Natural killer cell treated with Interleukin-12 subunit alpha and Interleukin-12 subunit beta and Interleukin-15 and Interleukin-18, amount 100 ng/mL, for 72 hours (primary cell): ENCODE measurements at regions not wholly inside any gene's neighbourhood (a gene's known extent, or its start where the extent isn't known, plus 50 kb on each side); places are given as distances from the start of the nearest gene placed in this dataset.

Experiments used
- ATAC-seq, 2 donors: fragments of 150-1000 bp; cut with Tn5 transposase in 1 of 2; sonication (Bioruptor Pico), chemical (Tn5 transposase) in 1 of 2; 2 replicates each; pipeline ENCODE4 v1.10.0; 2021
- DNase-seq: peaks from one replicate; pipeline ENCODE4 v3.0.0; 2022; ENCODE audit warnings: low spot score
- H3K27ac Mint-ChIP-seq, 2 donors: 1 replicate in 1 of 2; 2 replicates in 1 of 2; pipeline ENCODE4 v1.8.0; 2022; ENCODE audit warnings: mixed read lengths in 2 of 2, mild to moderate bottlenecking in 1 of 2, moderate library complexity in 1 of 2
- H3K27me3 Mint-ChIP-seq, 2 donors: 1 replicate in 1 of 2; 2 replicates in 1 of 2; pipeline ENCODE4 v1.8.0; 2022; ENCODE audit warnings: mixed read lengths in 2 of 2
- H3K36me3 Mint-ChIP-seq: one replicate; pipeline ENCODE4 v1.8.0; 2022; ENCODE audit warnings: mixed read lengths
- H3K4me1 Mint-ChIP-seq, 2 donors: 1 replicate in 1 of 2; 2 replicates in 1 of 2; pipeline ENCODE4 v1.8.0; 2022; ENCODE audit warnings: low read depth in 2 of 2, mixed read lengths in 2 of 2, mild to moderate bottlenecking in 1 of 2
- H3K4me3 Mint-ChIP-seq: one replicate; pipeline ENCODE4 v1.8.0; 2022; ENCODE audit warnings: mixed read lengths
- H3K9me3 Mint-ChIP-seq: 2 replicates; pipeline ENCODE4 v1.8.0; 2022; ENCODE audit warnings: mixed read lengths

- Mint-ChIP-seq H3K27ac (no peak overlapping the region), H3K9me3 (no peaks in the 10 kb centered on the region), H3K4me1 (no peaks in the 10 kb centered on the region), H3K27me3 (no peaks in the 10 kb centered on the region), H3K36me3 (no peaks in the 10 kb centered on the region), H3K4me3 (no peak overlapping the region)
- ATAC-seq (no peak), DNase-seq (no peak)
These were observed 410.9 kb downstream of the TCERG1L start for GRCh38 chr10:130900441-130901160.

DNA sequence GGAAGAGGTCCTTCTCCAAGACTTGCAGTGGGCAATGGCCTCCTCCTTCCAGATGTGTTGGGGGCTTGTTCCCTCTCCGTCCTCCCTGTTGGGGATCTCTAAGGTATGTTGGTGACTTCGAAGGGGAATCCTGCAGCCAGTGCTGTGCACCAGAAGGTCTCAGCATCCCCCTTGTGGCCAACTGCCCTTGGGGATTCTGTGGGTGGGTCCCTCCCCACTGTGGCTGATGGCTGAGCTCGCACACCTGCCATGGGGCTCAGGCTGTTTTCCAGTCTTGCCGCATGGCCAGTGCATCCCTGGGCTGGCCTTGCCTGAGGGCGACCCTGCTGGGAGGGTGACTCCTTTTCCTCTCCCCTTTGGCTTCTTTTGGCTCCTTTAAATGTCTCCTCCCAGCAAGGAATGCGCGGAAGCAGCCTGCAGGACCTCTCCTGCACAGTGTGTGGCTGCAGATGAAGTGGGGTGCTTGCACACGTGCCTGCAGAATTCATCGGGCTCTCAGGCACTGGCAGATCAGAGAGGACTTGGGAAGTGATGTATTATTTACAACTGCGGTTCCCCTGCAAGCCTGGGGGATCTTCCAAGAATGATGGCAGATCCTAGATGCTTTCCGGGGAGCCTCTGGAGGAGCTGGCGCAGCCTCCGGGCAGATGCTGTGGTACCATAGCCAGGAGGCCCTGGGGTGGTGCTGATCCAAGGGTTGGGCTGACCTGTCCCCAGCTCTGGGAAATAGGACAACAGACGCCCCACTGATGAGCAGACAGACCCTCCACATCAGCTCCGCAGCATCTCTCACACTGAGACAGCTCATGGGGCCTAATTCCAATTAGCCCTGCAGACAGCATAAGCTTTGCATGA is 410.0 kb downstream of the TCERG1L start:
- H3K27ac Mint-ChIP-seq, result no peak overlapping the region
- DNase-seq, result no peak
- no peaks in the 10 kb centered on the region for H3K27me3 Mint-ChIP-seq
- no peaks in the 10 kb centered on the region for H3K4me1 Mint-ChIP-seq
- ATAC-seq, result no peak
- no peak overlapping the region for H3K4me3 Mint-ChIP-seq
- no peaks in the 10 kb centered on the region for H3K9me3 Mint-ChIP-seq
- no peaks in the 10 kb centered on the region for H3K36me3 Mint-ChIP-seq

DNA sequence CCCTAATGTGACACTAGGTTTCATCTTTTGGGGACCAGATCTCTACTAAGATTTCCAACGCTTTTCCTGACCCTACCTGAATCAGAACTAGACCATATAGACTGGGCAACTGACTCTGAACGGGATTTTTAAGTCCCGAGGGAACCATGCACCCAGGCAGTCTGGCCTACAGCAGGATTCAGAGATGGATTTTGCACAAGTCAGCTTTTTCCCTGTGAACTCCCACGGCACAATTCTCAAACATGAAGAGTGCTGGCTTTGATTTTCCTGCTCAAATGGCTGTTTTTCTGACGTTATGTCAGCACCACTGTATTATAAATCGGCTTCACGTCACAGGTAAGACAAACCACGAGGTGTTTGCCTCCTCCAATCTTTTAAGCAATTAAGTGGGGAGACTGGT is 409.1 kb downstream of the TCERG1L start:
- H3K4me1 Mint-ChIP-seq, result no peaks in the 10 kb centered on the region
- H3K9me3 Mint-ChIP-seq, result no peaks in the 10 kb centered on the region
- H3K4me3 Mint-ChIP-seq, result no peak overlapping the region
- H3K27ac Mint-ChIP-seq, result no peak overlapping the region
- DNase-seq (no peak), ATAC-seq (no peak)
- no peaks in the 10 kb centered on the region for H3K27me3 Mint-ChIP-seq
- H3K36me3 Mint-ChIP-seq, result no peaks in the 10 kb centered on the region

- Mint-ChIP-seq H3K27ac (no peak overlapping the region), H3K4me1 (no peaks in the 10 kb centered on the region), H3K27me3 (no peaks in the 10 kb centered on the region), H3K36me3 (no peaks in the 10 kb centered on the region), H3K9me3 (no peaks in the 10 kb centered on the region), H3K4me3 (no peak overlapping the region)
- no peak for ATAC-seq
- DNase-seq, result no peak
These were observed 408.6 kb downstream of the TCERG1L start for GRCh38 chr10:130902929-130903328.

- Mint-ChIP-seq H3K9me3 (no peaks in the 10 kb centered on the region), H3K36me3 (no peaks in the 10 kb centered on the region), H3K4me3 (no peak overlapping the region), H3K4me1 (no peaks in the 10 kb centered on the region), H3K27me3 (peaks cover 0 to 1% of the 10 kb centered on the region in 2 donors), H3K27ac (no peak overlapping the region)
- ATAC-seq (no peak), DNase-seq (no peak)
These were observed 406.8 kb downstream of the TCERG1L start for GRCh38 chr10:130904676-130905075.

DNA sequence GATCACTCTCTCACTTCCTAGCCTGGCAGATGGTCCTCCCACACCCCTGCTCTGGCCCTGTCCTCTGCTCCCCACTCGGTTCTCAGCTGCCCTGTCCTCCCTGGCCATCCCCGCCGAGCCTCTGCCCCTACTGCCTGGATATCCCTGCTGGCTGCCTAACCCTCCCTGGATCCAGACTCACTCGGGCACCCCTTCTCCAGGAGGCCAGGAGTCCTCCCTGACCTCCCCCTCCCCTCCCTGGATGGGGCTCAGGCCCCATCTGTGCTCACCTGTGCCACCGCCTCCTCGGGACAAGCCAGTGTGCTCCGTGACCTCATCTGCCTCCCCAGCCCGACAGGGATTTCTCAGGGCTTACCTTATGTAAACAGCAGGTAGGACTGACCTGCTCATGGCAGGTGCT is 406.1 kb downstream of the TCERG1L start:
- Mint-ChIP-seq H3K36me3 (no peaks in the 10 kb centered on the region), H3K4me3 (no peak overlapping the region), H3K4me1 (no peaks in the 10 kb centered on the region), H3K27me3 (peaks cover 0 to 6% of the 10 kb centered on the region in 2 donors), H3K9me3 (no peaks in the 10 kb centered on the region), H3K27ac (no peak overlapping the region)
- ATAC-seq, result no peak
- no peak for DNase-seq

GRCh38 chr10:130905921-130906320 is 405.6 kb downstream of the TCERG1L start:
- ATAC-seq (no peak), DNase-seq (no peak)
- Mint-ChIP-seq H3K4me3 (no peak overlapping the region), H3K9me3 (no peaks in the 10 kb centered on the region), H3K27ac (no peak overlapping the region), H3K27me3 (peaks cover 0 to 6% of the 10 kb centered on the region in 2 donors), H3K4me1 (no peaks in the 10 kb centered on the region), H3K36me3 (no peaks in the 10 kb centered on the region)

DNA sequence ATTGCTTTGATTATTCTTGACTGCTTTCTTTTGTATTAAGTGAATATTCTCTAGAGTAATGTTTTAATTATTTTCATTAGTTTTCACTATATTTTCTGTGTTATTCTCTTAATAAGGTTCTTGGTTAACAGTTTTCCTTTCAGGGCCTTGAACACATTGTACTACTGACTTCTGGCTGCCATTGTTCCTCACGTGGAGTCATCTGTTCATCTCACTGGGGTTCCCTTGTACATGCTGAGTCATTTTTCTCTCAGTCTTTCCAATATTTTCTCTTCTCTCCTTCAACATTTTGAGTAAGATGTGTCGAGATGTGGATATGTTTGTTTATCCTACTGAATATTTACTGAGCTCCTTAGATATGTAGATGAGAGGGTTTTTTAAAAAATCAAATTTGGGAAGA is 400.7 kb downstream of the TCERG1L start:
- Mint-ChIP-seq H3K9me3 (peaks cover 14% of the 10 kb centered on the region), H3K4me1 (no peaks in the 10 kb centered on the region), H3K36me3 (no peaks in the 10 kb centered on the region), H3K27me3 (peaks cover 3 to 24% of the 10 kb centered on the region in 2 donors), H3K27ac (no peak overlapping the region), H3K4me3 (no peak overlapping the region)
- DNase-seq (no peak), ATAC-seq (no peak)

GRCh38 chr10:130913844-130914243 is 397.7 kb downstream of the TCERG1L start:
- DNase-seq, result no peak
- ATAC-seq, result no peak
- Mint-ChIP-seq H3K27me3 (peaks cover 3 to 24% of the 10 kb centered on the region in 2 donors), H3K36me3 (no peaks in the 10 kb centered on the region), H3K4me1 (no peaks in the 10 kb centered on the region), H3K27ac (no peak overlapping the region), H3K4me3 (no peak overlapping the region), H3K9me3 (peaks cover 14% of the 10 kb centered on the region)

- Mint-ChIP-seq H3K27ac (no peak overlapping the region), H3K4me3 (no peak overlapping the region), H3K4me1 (no peaks in the 10 kb centered on the region), H3K9me3 (peaks cover 14% of the 10 kb centered on the region), H3K27me3 (peaks cover 3 to 24% of the 10 kb centered on the region in 2 donors), H3K36me3 (no peaks in the 10 kb centered on the region)
- no peak for ATAC-seq
- no peak for DNase-seq
These were observed 397.2 kb downstream of the TCERG1L start for GRCh38 chr10:130914367-130914766.

DNA sequence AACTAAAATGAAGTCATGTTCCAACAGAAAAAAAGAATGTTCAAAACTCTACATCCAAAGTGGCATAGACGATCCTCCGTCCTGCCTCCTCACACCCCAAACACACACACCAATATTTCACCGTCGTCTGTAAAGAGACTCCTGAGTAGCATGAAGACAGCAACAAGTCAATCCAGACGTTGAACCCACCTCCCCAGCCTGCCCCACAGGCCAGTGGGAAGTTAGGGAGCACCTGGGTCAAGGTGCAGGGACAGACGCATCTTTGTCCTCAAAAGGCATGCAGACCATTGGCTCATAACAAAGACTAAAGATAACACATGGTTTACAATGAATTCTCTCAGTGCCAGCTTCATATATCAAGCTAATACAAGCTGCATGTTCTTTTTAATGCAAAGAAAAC is 396.5 kb downstream of the TCERG1L start:
- ATAC-seq (no peak), DNase-seq (no peak)
- H3K27ac Mint-ChIP-seq, result no peak overlapping the region
- H3K36me3 Mint-ChIP-seq, result no peaks in the 10 kb centered on the region
- peaks cover 3 to 19% of the 10 kb centered on the region in 2 donors for H3K27me3 Mint-ChIP-seq
- no peaks in the 10 kb centered on the region for H3K4me1 Mint-ChIP-seq
- H3K9me3 Mint-ChIP-seq, result peaks cover 14% of the 10 kb centered on the region
- no peak overlapping the region for H3K4me3 Mint-ChIP-seq

DNA sequence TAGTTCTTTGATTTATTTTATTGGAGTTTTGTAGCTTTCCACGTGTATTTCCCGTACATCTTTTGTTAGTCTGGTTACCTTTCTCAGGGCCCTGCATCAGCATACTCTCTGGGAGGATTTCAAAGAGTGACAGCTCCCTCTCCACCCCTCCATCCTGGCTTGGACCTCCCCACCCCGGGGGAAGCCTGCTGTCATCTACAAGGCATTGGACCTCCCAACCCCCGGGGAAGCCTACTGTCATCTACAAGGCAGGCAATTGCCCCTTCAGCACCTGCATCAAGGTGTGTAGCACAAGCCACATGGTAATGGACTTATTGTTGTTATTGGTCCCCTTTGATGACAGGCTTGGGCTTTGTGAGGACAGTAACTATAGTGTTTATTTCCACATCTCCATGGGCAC is 390.1 kb downstream of the TCERG1L start:
- no peak for DNase-seq
- no peak for ATAC-seq
- Mint-ChIP-seq H3K4me1 (no peaks in the 10 kb centered on the region), H3K4me3 (no peak overlapping the region), H3K27me3 (no peaks in the 10 kb centered on the region), H3K9me3 (no peaks in the 10 kb centered on the region), H3K27ac (no peak overlapping the region), H3K36me3 (no peaks in the 10 kb centered on the region)

GRCh38 chr10:130921911-130922440 is 389.5 kb downstream of the TCERG1L start:
- DNase-seq (no peak), ATAC-seq (no peak)
- no peaks in the 10 kb centered on the region for H3K36me3 Mint-ChIP-seq
- no peaks in the 10 kb centered on the region for H3K27me3 Mint-ChIP-seq
- no peaks in the 10 kb centered on the region for H3K9me3 Mint-ChIP-seq
- H3K4me3 Mint-ChIP-seq, result no peak overlapping the region
- no peaks in the 10 kb centered on the region for H3K4me1 Mint-ChIP-seq
- no peak overlapping the region for H3K27ac Mint-ChIP-seq

- no peaks in the 10 kb centered on the region for H3K9me3 Mint-ChIP-seq
- no peak for ATAC-seq
- no peaks in the 10 kb centered on the region for H3K27me3 Mint-ChIP-seq
- H3K27ac Mint-ChIP-seq, result no peak overlapping the region
- no peaks in the 10 kb centered on the region for H3K36me3 Mint-ChIP-seq
- H3K4me3 Mint-ChIP-seq, result no peak overlapping the region
- no peaks in the 10 kb centered on the region for H3K4me1 Mint-ChIP-seq
- DNase-seq, result no peak
These were observed 387.9 kb downstream of the TCERG1L start for GRCh38 chr10:130923596-130923995.
